HUDEP-2 (cell line): ENCODE measurements at regions not wholly inside any gene's neighbourhood (a gene's known extent, or its start where the extent isn't known, plus 50 kb on each side); places are given as distances from the start of the nearest gene placed in this dataset.
"Not testable (repeated sequence)": the region's sequence is repeated elsewhere in the genome, so short reads cannot be mapped to it uniquely, and the experiment has no call there.

Source experiments
- DNase-seq, 76 experiments: peaks; one replicate each; lab custom pipeline; 2025; ENCODE audit not compliant: unreplicated experiment in 76 of 76; lab: John Stamatoyannopoulos, UW

DNA sequence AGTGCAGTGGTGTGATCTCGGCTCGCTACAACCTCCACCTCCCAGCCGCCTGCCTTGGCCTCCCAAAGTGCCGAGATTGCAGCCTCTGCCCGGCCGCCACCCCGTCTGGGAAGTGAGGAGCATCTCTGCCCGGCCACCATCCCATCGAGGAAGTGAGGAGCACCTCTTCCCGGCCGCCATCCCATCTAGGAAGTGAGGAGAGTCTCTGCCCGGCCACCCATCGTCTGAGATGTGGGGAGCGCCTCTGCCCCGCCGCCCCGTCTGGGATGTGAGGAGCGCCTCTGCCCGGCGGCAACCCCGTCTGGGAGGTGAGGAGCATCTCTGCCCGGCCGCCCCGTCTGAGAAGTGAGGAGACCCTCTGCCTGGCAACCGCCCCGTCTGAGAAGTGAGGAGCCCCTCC, 88.5 kb upstream of the DCAF12L1 start:
- DNase-seq = not testable (repeated sequence)

GRCh38 chrX:126655061-126655460, 102.4 kb upstream of the DCAF12L1 start:
- no peak for DNase-seq

DNA sequence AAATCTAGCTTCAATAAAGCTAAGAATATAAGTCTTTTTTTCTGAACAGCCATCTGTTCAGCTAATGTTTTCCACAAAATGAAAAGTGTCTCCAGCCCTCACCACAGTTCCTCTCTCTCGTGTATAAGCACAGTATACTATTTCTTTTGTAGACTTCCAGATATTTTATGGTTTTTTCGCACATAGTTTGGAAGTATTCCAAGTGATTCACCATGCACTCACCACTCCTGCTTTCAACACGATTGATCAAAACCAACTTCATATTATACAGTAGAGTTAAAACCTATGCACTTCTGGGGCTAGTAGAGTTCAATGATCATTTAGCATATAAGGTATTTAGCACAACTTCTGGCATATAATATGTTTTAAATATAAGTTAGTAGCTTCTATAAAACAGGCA, 105.8 kb upstream of the DCAF12L1 start:
- peak in 1 of 76 experiments; percentile 0 for DNase-seq

GRCh38 chrX:126670258-126670657, 117.6 kb upstream of the DCAF12L1 start:
- DNase-seq = no peak

GRCh38 chrX:126673366-126673765, 120.8 kb upstream of the DCAF12L1 start:
- not testable (repeated sequence) for DNase-seq

DNA sequence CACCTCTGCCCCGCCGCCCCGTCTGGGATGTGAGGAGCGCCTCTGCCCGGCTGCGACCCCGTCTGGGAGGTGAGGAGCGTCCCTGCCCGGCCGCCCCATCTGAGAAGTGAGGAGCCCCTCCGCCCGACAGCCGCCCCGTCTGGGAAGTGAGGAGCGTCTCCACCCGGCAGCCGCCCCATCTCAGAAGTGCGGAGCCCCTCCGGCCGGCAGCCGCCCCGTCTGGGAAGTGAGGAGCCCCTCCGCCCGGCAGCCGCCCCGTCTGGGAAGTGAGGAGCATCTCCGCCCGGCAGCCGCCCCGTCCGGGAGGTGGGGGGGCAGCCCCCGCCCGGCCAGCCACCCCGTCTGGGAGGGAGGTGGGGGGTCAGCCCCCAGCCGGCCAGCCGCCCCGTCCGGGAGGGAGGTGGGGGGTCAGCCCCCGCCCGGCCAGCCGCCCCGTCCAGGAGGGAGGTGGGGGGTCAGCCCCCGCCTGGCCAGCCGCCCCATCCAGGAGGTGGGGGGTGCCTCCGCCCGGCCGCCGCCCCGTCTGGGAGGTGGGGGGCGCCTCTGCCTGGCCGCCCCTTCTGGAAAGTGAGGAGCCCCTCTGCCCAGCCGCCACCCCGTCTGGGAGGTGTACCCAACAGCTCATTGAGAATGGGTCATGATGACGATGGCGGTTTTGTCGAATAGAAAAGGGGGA, 121.3 kb upstream of the DCAF12L1 start:
- DNase-seq = not testable (repeated sequence)

DNA sequence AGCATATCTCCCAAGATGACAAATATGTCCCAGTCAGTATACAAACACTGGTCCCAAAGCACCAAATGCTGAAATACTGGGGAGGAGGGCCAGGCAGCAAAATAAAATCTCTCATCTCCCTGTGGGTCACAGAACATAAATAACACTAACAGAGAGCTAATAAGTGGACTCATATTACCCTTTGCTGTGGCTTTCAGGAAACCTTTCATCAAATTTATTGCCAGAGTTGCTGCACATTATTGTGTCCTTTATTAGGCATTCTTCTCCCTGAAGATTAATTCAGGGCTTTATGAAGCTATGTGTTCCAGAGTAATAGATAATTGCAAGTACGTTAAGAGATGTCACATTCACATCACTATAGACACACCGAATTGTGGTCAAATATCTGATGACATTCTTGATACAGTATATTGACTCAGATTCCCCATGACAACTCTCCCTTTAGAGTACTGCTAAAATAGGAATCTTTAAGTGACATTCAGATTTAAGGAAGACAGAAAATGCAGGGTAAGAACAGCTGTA, 124.1 kb upstream of the PRR32 start:
- no peak for DNase-seq

GRCh38 chrX:126697091-126697490, 122.4 kb upstream of the PRR32 start:
- DNase-seq = no peak

DNA sequence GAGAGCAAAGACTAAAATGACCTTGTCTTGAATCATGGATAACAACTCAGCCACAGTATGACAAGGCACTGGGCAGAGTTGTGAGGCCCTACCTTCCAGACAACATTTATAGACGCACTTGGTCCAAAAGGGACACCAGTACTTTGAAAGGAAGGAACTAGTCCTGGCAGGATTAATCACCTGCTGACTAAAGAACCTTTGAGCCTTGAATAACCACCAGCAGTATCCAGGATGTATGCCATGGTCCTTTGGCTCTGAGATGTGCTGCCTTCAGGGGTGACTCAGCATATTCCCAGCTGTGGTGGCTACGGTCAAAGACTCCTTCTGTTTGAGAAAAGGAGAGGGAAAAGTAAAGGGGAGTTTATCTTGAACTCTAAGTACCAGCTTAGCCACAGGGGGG, 118.1 kb upstream of the PRR32 start:
- peak in 1 of 76 experiments; percentile 16 for DNase-seq

- no peak for DNase-seq
Observed at GRCh38 chrX:126718440-126718839, 101.1 kb upstream of the PRR32 start.

GRCh38 chrX:126719208-126719607, 100.3 kb upstream of the PRR32 start:
- no peak for DNase-seq

- DNase-seq = no peak
Observed at GRCh38 chrX:126723881-126724280, 95.6 kb upstream of the PRR32 start.

DNA sequence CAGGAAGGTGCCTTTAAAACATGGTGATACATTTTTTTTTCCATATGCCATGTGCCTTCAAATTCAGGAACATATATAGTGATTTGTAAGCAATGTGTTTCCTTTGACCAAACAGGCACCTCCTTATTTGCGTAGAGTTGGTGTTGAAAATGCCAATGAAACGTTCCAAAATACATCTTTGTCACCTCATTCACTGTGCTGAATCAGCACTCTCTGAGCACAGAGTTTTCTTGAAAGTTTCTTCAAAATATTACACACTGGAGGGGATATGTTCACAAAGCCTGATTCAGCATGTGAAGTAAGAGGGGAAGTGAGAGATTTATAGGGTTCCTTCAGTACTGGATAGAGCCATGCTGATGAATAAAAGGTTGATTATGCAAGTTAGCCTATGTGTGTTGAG, 85.7 kb upstream of the PRR32 start:
- no peak for DNase-seq
